SK-N-SH (cell line): ENCODE measurements at regions not wholly inside any gene's neighbourhood (a gene's known extent, or its start where the extent isn't known, plus 50 kb on each side); places are given as distances from the start of the nearest gene placed in this dataset.

Experiments used
- CTCF ChIA-PET: fragments of 300-600, 350-600 bp; formaldehyde crosslinking; extraction: SDS; loops from one replicate; lab custom pipeline; 2021; lab: Yijun Ruan, JAX
- POLR2A ChIA-PET: fragments of 350-600 bp; sonication (Branson Sonifier 250); formaldehyde crosslinking; extraction: SDS; loops from one replicate; lab custom pipeline; 2020; ENCODE audit warnings: antibody characterized with exemption, inconsistent platforms; lab: Yijun Ruan, JAX
- DNase-seq: peaks from one replicate; pipeline ENCODE4 v3.0.0; 2012
- H2AFZ ChIP-seq: fragments of 200-600 bp; sonication (generic); 2 replicates; pipeline ENCODE4 v1.8.1; 2016; ENCODE audit warnings: antibody characterized with exemption, mild to moderate bottlenecking, low read depth
- H3F3A ChIP-seq: fragments of 200-600 bp; sonication (generic); replicated peaks from 2 replicates; pipeline ENCODE3; 2016; ENCODE audit warnings: antibody characterized with exemption, mild to moderate bottlenecking; ENCODE audit not compliant: insufficient read depth
- H3K27ac ChIP-seq, 2 experiments: fragments of 200-500 bp in 1 of 2; fragments of 200-600 bp in 1 of 2; sonication (Bioruptor generic) in 1 of 2; sonication (generic), shearing (Covaris generic) in 1 of 2; 2 replicates each; pipeline versions ENCODE4 v1.5.1 to v1.6.1; 2014 to 2016; ENCODE audit warnings: low read depth in 2 of 2, inconsistent platforms in 1 of 2, low read length in 1 of 2, mild to moderate bottlenecking in 1 of 2, mixed read lengths in 1 of 2
- H3K27me3 ChIP-seq: fragments of 200-600 bp; sonication (generic), shearing (Covaris generic); 2 replicates; pipeline ENCODE4 v1.6.1; 2016; ENCODE audit warnings: mixed run types; ENCODE audit not compliant: insufficient read depth
- H3K36me3 ChIP-seq, 2 experiments: fragments of 200-500 bp in 1 of 2; fragments of 200-600 bp in 1 of 2; sonication (Bioruptor generic) in 1 of 2; sonication (generic) in 1 of 2; replicated peaks in 1 of 2; 2 replicates each; pipeline versions ENCODE3 to v1.5.1; 2014 to 2016; ENCODE audit warnings: low read length in 1 of 2, mild to moderate bottlenecking in 1 of 2; ENCODE audit not compliant: insufficient read depth in 2 of 2, control insufficient read depth in 1 of 2
- H3K4me1 ChIP-seq, 2 experiments: fragments of 200-500 bp in 1 of 2; fragments of 200-600 bp in 1 of 2; sonication (Bioruptor generic) in 1 of 2; sonication (generic), shearing (Covaris generic) in 1 of 2; 2 replicates each; pipeline versions ENCODE4 v1.5.1 to v1.6.1; 2014 to 2016; ENCODE audit warnings: low read depth in 1 of 2, low read length in 1 of 2, mixed run types in 1 of 2; ENCODE audit not compliant: insufficient read depth in 2 of 2, control insufficient read depth in 1 of 2
- H3K4me2 ChIP-seq: fragments of 200-600 bp; sonication (generic), shearing (Covaris generic); 2 replicates; pipeline ENCODE4 v1.6.1; 2017; ENCODE audit warnings: mixed run types
- H3K4me3 ChIP-seq, 2 experiments: fragments of 200-500 bp in 1 of 2; fragments of 200-600 bp in 1 of 2; sonication (Bioruptor generic) in 1 of 2; sonication (generic), shearing (Covaris generic) in 1 of 2; 2 replicates each; pipeline versions ENCODE4 v1.5.1 to v1.8.1; 2014 to 2016; ENCODE audit warnings: low read depth in 2 of 2, inconsistent platforms in 1 of 2, low read length in 1 of 2, mild to moderate bottlenecking in 1 of 2, mixed read lengths in 1 of 2, moderate library complexity in 1 of 2
- H3K79me2 ChIP-seq: fragments of 200-600 bp; sonication (generic); 2 replicates; pipeline ENCODE4 v1.8.1; 2017; ENCODE audit warnings: mild to moderate bottlenecking; ENCODE audit not compliant: insufficient read depth
- H3K9ac ChIP-seq: fragments of 200-600 bp; sonication (generic); 2 replicates; pipeline ENCODE4 v1.6.1; 2017; ENCODE audit warnings: mixed run types
- H3K9me2 ChIP-seq: fragments of 200-600 bp; sonication (generic); 2 replicates; pipeline ENCODE4 v1.6.1; 2017; ENCODE audit warnings: mixed run types
- H3K9me3 ChIP-seq: fragments of 200-600 bp; sonication (generic); 2 replicates; pipeline ENCODE4 v1.6.1; 2017; ENCODE audit warnings: mixed run types, mild to moderate bottlenecking, moderate library complexity
- H4K20me1 ChIP-seq: fragments of 200-600 bp; sonication (generic); 2 replicates; pipeline ENCODE4 v1.6.1; 2017; ENCODE audit warnings: mild to moderate bottlenecking, mixed run types; ENCODE audit not compliant: insufficient read depth
- FOSL2 ChIP-seq: IDR thresholded peaks from 2 replicates; pipeline ENCODE4 v1.4.0; 2012; ENCODE audit warnings: low read depth, mild to moderate bottlenecking, moderate library complexity, borderline replicate concordance
- FOXJ3 ChIP-seq: sonication (generic); formaldehyde crosslinking; IDR thresholded peaks from 2 replicates; pipeline ENCODE4 v1.5.1; 2020; ENCODE audit warnings: mild to moderate bottlenecking, missing genetic modification reagents
- FOXM1 ChIP-seq: IDR thresholded peaks from 2 replicates; pipeline ENCODE4 v1.4.0; 2012; ENCODE audit warnings: low read depth, mild to moderate bottlenecking
- GABPA ChIP-seq: IDR thresholded peaks from 2 replicates; pipeline ENCODE4 v1.4.0; 2012; ENCODE audit warnings: low read depth, mild to moderate bottlenecking
- MEF2A ChIP-seq: IDR thresholded peaks from 2 replicates; pipeline ENCODE4 v1.4.0; 2012; ENCODE audit warnings: low read depth, borderline replicate concordance
- NRF1 ChIP-seq: IDR thresholded peaks from 2 replicates; pipeline ENCODE4 v1.6.1; 2012; ENCODE audit warnings: low read depth, mild to moderate bottlenecking, low read length
- RAD21 ChIP-seq: IDR thresholded peaks from 2 replicates; pipeline ENCODE4 v1.6.1; 2012; ENCODE audit warnings: mild to moderate bottlenecking, low read length
- RFX5 ChIP-seq: IDR thresholded peaks from 2 replicates; pipeline ENCODE4 v1.6.1; 2012; ENCODE audit warnings: mild to moderate bottlenecking, improper control_type of control experiment, low read length
- RXRA ChIP-seq: IDR thresholded peaks from 2 replicates; pipeline ENCODE4 v1.4.0; 2012; ENCODE audit warnings: low read depth, mild to moderate bottlenecking, borderline replicate concordance
- SIN3A ChIP-seq: IDR thresholded peaks from 2 replicates; pipeline ENCODE4 v1.6.1; 2012; ENCODE audit warnings: low read depth, mild to moderate bottlenecking, low read length, moderate library complexity, borderline replicate concordance
- SMC3 ChIP-seq: IDR thresholded peaks from 2 replicates; pipeline ENCODE4 v1.6.1; 2012; ENCODE audit warnings: low read depth, low read length, improper control_type of control experiment
- TAF1 ChIP-seq: IDR thresholded peaks from 2 replicates; pipeline ENCODE4 v1.6.1; 2012; ENCODE audit warnings: low read depth, mild to moderate bottlenecking, low read length, moderate library complexity, borderline replicate concordance
- TEAD4 ChIP-seq: IDR thresholded peaks from 2 replicates; pipeline ENCODE4 v1.4.0; 2012; ENCODE audit warnings: mild to moderate bottlenecking, borderline replicate concordance; ENCODE audit not compliant: insufficient read depth
- YY1 ChIP-seq: IDR thresholded peaks from 2 replicates; pipeline ENCODE4 v1.4.0; 2012; ENCODE audit warnings: low read depth, mild to moderate bottlenecking
- WGBS: methylation state at CpG from one replicate; pipeline ENCODE4 v1.1.6; 2017; ENCODE audit warnings: low lambda C conversion rate; 5-methylcytosine and 5-hydroxymethylcytosine counted together
- TF ChIP-seq, protein P1 (sequence below): fragments of 150-350 bp; IDR thresholded peaks from 2 replicates; pipeline ENCODE4 v1.6.1; 2016; ENCODE audit warnings: mild to moderate bottlenecking, low read depth, low read length
- TF ChIP-seq, protein P2 (sequence below): IDR thresholded peaks from 2 replicates; pipeline ENCODE4 v1.4.0; 2012; ENCODE audit warnings: low read depth
- TF ChIP-seq, protein P3 (sequence below): IDR thresholded peaks from 2 replicates; pipeline ENCODE4 v1.4.0; 2012; ENCODE audit warnings: low read depth, borderline replicate concordance
- TF ChIP-seq, protein P4 (sequence below): fragments of 150-350 bp; IDR thresholded peaks from 2 replicates; pipeline ENCODE4 v1.6.1; 2017; ENCODE audit warnings: antibody characterized with exemption, low read length, low read depth, borderline replicate concordance

DNA sequence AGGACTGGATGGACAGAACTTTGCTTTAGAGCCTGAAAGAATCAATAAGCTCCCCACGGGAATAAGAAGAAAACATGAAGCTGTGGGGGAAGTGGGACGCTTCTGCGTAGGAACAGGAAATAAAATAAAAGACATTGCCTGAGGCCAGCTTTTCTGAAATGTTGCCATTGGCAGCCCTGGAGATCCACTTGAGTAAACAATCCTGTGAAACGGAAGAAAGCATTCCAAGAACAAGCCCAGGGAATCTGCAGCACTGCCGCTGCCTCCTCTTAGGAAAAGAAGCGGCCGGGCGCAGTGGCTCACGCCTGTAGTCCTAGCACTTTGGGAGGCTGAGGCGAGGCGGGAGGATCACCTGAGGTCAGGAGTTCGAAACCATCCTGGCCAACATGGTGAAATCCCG, 182.3 kb upstream of the RALGAPA2 start (continued):
- TF ChIP-seq SMC3 = no peak
- TF ChIP-seq RXRA = no peak

DNA sequence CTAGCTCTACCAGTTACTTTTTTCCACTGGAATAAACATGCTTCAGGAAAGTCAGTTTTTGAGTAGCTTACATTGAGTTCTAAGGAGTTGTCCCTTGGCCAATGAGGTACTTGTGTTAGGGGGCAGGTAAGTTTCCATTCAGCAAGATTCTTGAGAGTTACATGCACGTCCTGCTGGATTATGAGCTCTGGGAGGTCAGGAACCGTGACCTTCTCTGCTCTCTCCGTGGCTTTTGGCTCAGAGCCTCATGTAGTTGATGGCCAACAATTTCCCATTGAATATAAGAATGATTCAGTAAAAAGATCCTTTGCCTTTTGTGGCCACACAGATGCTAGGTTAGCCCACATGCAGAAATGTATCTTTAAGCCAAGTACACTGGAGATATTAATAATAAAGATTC, 181.8 kb upstream of the RALGAPA2 start:
- POLR2A ChIA-PET = no interaction called here

DNA sequence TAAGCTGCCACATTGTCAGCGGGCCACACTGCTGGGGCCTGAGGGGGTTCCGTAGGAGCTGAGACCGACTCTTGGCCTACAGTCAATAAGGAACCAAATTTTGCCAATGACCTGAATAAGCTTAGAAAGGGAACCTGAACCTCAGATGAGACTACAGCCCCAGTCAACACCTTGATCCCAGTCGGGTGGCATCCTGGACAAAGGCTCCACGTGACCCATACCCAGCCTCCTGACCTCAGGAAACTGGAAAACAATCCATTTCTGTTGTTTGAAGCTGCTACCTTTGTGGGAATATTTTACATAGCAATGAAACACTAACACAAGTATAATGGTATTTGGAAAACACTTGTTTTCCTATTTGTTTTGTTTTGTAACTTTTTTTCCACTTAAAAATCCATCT, 179.9 kb upstream of the RALGAPA2 start:
- H3K36me3 ChIP-seq = no peaks in the 10 kb centered on the region
- peaks cover 23% of the 10 kb centered on the region; the same call in 1 of the 2 replicates for H3K27me3 ChIP-seq
- H4K20me1 ChIP-seq = no peaks in the 10 kb centered on the region
- no peaks in the 10 kb centered on the region for H3K4me1 ChIP-seq
- no peak overlapping the region for H2AFZ ChIP-seq
- H3K9ac ChIP-seq = no peak overlapping the region
- ChIA-PET CTCF (interaction anchor here (1.7 kb wide), 1 partner anchor 32 kb away, joined by 7 read pairs; no protein-coding TSS in a partner anchor), POLR2A (no interaction called here)
- H3K4me3 ChIP-seq = no peak overlapping the region
- no peaks in the 10 kb centered on the region for H3K9me3 ChIP-seq
- no peak overlapping the region for H3K27ac ChIP-seq
- H3K9me2 ChIP-seq = no peaks in the 10 kb centered on the region
- 0% methylated on average over 5 of the region's 5 CpGs for WGBS
- no peak overlapping the region for H3K4me2 ChIP-seq
- no peaks in the 10 kb centered on the region for H3F3A ChIP-seq
- TF ChIP-seq YY1 (no peak), GABPA (no peak), FOXJ3 (CRISPR knock-in tag) (no peak)
- TF ChIP-seq, protein P1, sequence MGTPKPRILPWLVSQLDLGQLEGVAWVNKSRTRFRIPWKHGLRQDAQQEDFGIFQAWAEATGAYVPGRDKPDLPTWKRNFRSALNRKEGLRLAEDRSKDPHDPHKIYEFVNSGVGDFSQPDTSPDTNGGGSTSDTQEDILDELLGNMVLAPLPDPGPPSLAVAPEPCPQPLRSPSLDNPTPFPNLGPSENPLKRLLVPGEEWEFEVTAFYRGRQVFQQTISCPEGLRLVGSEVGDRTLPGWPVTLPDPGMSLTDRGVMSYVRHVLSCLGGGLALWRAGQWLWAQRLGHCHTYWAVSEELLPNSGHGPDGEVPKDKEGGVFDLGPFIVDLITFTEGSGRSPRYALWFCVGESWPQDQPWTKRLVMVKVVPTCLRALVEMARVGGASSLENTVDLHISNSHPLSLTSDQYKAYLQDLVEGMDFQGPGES = no peak
- no peak for DNase-seq
- no peaks in the 10 kb centered on the region for H3K79me2 ChIP-seq

More for the DNA sequence above, 181.8 kb upstream of the RALGAPA2 start:
- Histone ChIP-seq H3K9ac (no peak overlapping the region), H3K9me3 (no peaks in the 10 kb centered on the region), H3K4me1 (no peaks in the 10 kb centered on the region), H3K27ac (no peak overlapping the region), H3K27me3 (peaks cover 17% of the 10 kb centered on the region; the same call in 1 of the 2 replicates), H2AFZ (no peak overlapping the region), H3K4me2 (no peak overlapping the region), H3K79me2 (no peaks in the 10 kb centered on the region), H4K20me1 (no peaks in the 10 kb centered on the region), H3K9me2 (no peaks in the 10 kb centered on the region), H3K36me3 (no peaks in the 10 kb centered on the region), H3F3A (no peaks in the 10 kb centered on the region), H3K4me3 (no peak overlapping the region)
- TF ChIP-seq, protein P2, sequence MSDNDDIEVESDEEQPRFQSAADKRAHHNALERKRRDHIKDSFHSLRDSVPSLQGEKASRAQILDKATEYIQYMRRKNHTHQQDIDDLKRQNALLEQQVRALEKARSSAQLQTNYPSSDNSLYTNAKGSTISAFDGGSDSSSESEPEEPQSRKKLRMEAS = no peak
- TF ChIP-seq RXRA = no peak
- no peak for TF ChIP-seq TAF1
- TF ChIP-seq FOXJ3 (CRISPR knock-in tag) = no peak
- TF ChIP-seq NRF1 = no peak
- no peak for TF ChIP-seq TEAD4
- TF ChIP-seq, protein P3, sequence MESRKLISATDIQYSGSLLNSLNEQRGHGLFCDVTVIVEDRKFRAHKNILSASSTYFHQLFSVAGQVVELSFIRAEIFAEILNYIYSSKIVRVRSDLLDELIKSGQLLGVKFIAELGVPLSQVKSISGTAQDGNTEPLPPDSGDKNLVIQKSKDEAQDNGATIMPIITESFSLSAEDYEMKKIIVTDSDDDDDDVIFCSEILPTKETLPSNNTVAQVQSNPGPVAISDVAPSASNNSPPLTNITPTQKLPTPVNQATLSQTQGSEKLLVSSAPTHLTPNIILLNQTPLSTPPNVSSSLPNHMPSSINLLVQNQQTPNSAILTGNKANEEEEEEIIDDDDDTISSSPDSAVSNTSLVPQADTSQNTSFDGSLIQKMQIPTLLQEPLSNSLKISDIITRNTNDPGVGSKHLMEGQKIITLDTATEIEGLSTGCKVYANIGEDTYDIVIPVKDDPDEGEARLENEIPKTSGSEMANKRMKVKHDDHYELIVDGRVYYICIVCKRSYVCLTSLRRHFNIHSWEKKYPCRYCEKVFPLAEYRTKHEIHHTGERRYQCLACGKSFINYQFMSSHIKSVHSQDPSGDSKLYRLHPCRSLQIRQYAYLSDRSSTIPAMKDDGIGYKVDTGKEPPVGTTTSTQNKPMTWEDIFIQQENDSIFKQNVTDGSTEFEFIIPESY = no peak
- no peak for TF ChIP-seq MEF2A
- no peak for TF ChIP-seq RAD21
- TF ChIP-seq FOXM1 = no peak
- TF ChIP-seq FOSL2 = no peak
- TF ChIP-seq GABPA = no peak
- TF ChIP-seq, protein P4, sequence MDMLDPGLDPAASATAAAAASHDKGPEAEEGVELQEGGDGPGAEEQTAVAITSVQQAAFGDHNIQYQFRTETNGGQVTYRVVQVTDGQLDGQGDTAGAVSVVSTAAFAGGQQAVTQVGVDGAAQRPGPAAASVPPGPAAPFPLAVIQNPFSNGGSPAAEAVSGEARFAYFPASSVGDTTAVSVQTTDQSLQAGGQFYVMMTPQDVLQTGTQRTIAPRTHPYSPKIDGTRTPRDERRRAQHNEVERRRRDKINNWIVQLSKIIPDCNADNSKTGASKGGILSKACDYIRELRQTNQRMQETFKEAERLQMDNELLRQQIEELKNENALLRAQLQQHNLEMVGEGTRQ = no peak
- TF ChIP-seq SIN3A = no peak
- TF ChIP-seq RFX5 = no peak
- CTCF ChIA-PET = interaction anchor here (0.7 to 1.4 kb wide), 2 partner anchors 34 to 611 kb away, joined by 3 read pairs; no protein-coding TSS in a partner anchor
- no peak for DNase-seq
- WGBS = 0% methylated on average over 3 of the region's 3 CpGs
